DND-41 (cell line): ENCODE measurements at regions not wholly inside any gene's neighbourhood (a gene's known extent, or its start where the extent isn't known, plus 50 kb on each side); places are given as distances from the start of the nearest gene placed in this dataset.

Experiments
- CTCF ChIP-seq: IDR thresholded peaks from 2 replicates; pipeline ENCODE4 v1.5.1; 2012; ENCODE audit warnings: borderline replicate concordance, low read length, moderate library complexity, mild to moderate bottlenecking; ENCODE audit not compliant: poor library complexity, severe bottlenecking; ENCODE audit errors: extremely low read depth
- EZH2 ChIP-seq: IDR thresholded peaks from 3 replicates; pipeline ENCODE4 v1.6.1; 2012; ENCODE audit warnings: borderline replicate concordance, low read depth, mild to moderate bottlenecking, moderate library complexity, low read length, inconsistent platforms; ENCODE audit not compliant: severe bottlenecking

- no peak for TF ChIP-seq CTCF
- no peak for TF ChIP-seq EZH2
These were observed 414.8 kb upstream of the FIGN start for GRCh38 chr2:164150604-164151003.
